KG1 (cell line): ENCODE measurements at regions not wholly inside any gene's neighbourhood (a gene's known extent, or its start where the extent isn't known, plus 50 kb on each side); places are given as distances from the start of the nearest gene placed in this dataset.
"Not testable (repeated sequence)": the region's sequence is repeated elsewhere in the genome, so short reads cannot be mapped to it uniquely, and the experiment has no call there.

Experiments used
- DNase-seq: peaks from one replicate; lab custom pipeline; 2025; lab: John Stamatoyannopoulos, UW

DNA sequence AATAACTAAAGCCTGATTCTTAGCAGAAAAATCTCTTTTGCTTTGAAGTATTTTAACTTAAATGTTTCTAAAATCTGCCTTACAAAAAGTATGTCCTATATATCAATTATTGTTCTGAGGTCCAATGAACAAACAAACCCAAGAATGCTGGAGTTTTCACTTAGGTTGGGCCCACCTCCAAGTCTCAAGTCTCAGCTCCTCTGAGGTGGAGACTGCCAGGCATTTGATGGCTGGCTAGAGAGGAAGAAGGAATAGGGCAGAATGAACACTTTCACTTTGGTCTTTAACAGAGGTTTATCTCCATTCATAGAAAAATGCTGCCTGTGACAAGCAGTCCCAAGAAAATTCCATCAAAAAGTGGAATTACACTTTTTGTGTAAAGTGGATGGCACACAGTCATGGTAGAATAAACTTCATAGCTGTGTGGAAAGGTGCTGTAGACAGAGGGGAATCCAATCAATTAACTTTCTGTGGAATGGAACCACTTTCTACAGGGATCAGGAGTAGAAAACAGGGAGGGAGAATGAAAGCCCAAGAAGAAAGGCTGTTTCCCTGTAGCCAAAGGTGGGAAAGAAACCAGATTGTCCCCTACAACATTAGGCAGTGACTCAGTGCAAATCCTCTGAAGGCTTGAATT is 349.4 kb upstream of the RUNX1 start:
- DNase-seq = peak; percentile 71

DNA sequence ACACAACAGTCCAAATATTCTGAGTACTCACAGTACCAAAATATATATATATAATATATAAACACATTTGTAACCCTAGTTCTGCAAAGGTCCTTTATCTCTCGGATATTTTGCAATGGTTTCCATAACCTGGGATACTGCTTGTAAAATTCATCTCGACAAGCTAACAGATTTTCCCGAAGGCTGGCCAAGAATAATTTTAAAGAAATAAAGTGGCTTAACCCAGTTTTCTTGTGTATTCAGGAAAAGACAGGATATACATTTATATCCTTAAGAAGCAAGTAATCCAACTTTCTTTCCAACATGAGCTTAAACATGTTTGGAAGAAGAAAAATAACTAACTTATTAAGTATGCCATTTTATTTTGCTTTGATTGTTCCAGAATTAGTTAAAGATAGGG is 348.7 kb upstream of the RUNX1 start:
- no peak for DNase-seq

DNA sequence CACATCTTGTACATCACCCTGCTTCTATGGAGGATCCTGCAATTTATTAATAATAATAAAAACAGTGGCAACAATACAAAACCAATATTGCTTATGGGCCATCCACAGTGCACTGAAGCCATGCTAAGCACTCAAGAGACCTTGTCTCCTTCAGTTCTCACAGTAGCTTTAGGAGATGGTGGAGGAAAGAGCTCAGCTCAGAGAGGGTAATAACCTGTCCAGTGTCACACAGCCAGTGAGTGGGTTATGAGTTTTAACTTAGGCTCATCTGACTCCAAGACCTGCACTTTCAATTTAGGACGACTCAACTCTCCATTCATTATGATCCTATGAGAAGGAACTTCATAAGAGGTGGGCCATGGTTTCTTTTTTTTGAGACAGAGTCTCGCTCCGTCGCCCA is 347.6 kb upstream of the RUNX1 start:
- no peak for DNase-seq

DNA sequence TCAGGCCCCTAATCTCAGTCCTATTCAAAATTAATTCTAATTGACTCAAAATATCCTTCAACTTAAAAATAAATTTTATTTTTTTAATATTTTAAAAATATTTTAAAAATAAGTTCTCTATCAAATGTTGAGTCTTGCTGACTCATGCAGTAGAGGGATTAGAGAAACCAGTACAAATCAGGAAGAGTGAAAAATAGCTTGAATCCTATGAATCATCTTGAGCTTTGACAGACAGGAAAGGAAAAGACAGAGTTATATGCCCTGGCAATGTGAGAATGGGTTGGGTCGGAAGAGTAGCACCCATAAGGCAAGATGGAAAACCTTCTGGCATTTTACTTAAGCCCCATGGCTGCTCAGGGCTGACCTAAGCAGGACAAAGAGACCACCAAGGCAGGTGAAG is 346.6 kb upstream of the RUNX1 start:
- no peak for DNase-seq

DNA sequence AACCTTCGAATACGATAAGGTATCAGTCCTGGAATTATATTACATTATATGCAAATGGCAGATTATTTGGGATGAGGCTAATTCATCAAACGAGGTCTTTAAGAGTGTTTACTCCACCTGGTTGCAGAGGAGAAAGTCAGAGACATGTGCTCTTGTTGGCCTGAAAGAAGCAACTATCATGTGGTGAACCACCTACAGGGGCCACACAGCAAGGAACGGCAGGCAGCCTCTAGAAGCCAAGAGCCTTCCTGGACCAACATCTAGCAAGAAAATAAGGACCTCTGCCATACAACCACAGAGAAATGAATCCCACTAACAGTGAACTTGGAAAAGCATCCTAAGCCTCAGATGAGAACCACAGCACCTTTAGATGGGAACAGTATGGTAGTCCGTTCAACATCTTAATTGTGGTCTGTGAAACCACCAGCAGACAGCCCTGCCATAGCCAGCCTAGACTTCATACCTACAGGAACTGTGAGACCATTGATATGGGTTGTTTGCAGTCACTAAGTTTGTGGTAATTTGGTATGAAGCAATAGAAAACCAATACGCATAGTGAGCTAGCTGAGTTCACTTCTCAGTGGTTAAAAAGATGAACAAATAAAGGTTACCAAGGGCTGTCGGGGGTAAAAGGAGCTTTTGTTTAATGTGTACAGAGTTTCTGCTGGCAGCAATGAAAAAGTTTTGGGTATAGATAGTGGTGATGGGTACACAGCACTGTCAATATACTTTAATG is 345.7 kb upstream of the RUNX1 start:
- DNase-seq = peak; percentile 15

DNA sequence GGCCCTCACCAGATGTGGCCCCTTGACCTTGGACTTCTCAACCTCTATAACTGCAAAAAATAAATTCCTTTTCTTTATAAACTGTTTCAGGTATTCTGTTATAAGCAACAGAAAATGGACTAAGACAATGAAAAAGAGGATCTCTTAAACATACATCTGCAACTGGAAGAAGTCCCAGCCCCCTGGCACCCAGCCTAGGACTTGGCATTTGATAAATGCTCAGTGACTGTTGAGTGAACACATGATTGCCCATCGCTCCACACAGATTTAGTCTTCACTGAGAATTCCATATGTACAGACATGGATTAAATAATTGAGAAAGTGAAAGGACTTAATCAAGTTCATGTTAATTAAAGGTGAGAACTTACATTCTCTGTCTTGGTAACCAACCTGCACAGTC is 344.9 kb upstream of the RUNX1 start:
- DNase-seq = no peak

DNA sequence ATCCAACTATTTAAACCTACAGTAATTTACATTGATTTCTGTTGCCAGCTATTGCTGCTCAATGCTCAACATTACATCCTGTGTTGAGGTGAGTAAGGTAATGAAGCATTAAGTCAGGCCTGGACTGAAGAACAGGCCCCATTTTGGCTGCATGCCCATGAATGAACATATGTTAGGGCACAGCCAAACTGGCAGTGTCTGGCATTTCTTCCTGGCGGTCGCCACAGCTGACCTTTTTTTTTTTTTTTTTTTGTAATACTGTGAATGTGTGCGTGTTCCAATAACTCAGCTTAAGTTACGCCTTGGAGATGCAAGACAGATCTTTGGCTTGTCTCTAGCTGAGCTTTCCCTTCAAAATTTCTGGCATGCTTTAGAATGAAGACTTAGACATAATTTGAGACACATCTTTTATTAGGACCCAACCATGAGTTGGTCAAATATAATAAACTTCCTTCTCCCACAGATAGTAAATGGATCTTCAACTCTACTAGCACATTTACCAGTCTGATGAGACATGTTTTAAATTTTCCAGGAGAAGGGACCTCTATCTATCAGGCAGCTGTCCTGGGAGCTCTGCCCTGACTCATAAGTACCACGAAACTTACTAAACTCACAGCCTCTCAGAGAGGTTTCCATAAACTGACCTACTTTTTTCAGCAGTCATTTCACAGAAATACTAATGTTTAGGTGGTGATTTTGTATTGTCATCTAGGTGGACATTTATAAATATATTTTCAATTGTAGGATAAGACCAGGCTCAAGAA is 341.1 kb upstream of the RUNX1 start:
- DNase-seq = no peak

DNA sequence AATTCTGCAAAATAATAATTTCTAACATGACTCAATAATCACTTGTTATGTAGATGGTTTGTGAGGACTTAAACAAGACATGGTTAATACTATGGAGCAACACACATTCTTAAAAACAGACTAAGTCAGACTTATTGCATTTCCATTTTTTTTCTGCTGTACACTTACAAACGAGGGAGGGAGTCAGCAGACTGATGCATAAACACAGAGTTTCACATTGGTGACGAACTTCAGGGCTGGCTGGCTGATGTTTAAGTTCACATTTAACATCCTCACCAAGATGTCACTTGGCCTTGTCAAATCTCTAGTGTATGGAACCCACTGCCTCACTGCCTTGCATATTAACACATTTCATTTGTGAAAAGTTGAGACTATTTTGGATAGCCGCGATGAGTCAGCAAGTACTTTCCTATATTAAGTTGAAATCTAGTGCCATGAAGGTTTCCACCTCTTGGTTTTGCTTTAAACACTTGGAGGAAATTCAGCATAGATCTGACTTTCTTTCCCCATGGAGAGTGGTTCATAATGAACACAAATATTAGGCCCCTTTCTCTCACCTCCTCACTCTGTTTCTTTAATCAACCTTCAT is 337.5 kb upstream of the RUNX1 start:
- DNase-seq = no peak

DNA sequence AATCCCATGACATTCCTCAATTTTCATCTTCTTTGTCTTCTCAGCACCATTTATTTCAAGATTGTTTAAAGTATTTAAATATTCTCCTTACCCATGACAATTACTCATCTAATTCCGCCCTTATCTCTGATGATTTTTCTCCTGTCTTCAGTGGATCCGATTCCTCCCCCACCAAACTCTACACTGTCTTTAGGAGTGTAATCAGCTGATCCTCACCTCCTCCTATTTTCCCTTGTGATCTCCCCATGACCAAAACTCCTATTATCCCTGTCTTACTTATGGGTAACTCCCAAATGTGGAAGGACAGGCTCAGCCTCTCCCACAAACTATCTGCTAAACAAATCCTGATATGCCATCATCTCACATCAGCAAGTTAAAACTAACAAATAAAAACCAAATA is 335.3 kb upstream of the RUNX1 start:
- no peak for DNase-seq

DNA sequence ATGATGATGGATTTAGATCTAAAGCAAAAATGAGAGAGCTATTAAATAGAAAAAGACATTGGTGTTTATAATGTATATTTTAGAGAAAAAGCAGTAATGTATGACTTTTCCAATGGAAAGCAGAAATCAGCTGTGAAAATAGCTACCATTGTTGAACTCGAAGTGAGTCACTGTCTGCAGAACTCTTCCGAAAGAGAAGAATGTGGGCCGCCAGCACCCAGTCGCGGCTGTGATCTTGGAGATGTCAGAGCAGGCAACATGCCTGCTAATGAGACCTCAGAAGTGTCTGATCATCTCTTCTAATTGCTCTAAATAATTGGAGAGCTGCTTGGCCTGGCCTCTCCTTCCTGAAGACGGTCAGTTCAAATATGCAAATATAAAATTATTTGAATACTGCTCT is 333.6 kb upstream of the RUNX1 start:
- no peak for DNase-seq

DNA sequence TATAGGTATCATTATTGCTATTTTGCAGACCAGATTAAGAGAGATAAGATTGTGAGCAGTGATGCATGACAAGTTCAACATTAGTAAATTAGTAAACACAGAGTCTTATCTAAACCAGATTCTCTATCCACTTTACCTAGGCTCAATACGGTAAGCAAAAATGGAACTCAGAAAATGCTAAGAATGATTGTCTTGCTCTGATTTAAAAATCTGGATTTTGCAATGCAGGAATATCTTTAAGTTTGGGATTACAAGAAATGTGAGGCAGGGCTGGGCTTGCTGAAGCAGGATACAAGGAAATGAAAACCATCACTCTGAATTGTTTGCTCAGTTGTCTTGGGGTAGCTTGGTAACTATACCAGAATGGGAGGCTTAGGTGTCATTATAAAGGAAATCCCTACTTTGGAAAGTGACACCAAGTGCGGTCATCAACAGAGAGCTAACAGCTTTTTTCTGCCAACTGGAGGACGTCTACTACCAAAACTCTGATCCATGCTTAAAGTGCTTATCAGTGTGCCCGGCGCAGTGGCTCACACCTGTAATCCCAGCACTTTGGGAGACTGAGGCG is 332.7 kb upstream of the RUNX1 start:
- no peak for DNase-seq

DNA sequence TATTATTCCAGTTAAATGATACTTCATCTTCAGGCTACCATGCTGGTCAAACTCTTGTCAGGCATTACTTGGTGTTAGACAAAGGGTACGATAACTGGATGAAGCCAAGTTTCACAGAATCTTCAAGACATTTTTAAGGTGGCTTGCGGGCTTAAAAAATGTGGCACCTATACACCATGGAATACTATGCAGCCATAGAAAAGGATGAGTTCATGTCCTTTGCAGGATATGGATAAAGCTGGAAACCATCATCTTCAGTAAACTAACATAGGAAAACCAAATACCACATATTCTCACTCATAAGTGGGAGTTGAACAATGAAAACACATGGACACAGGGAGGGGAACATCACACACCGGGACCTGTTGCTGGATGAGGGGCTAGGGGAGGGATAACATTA is 331.2 kb upstream of the RUNX1 start:
- not testable (repeated sequence) for DNase-seq

DNA sequence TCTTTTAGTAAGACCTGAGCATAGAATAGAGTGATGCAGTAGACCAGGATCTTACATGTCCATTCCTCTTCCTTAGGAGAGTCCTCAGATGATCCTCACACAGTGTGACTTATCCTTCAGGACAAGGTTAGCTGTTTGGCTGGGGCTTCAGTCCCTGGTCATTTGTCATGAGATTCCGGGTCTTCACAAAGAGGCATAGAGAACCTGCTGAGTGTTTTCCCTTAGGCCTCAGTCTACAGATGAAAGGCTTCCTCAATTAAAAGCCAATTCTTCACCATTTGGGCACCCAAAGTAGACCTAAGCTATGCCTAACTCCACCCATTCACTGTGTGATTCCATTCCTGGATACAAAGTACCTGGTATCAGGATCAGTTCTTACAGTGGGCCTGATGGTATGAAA is 329.8 kb upstream of the RUNX1 start:
- DNase-seq = no peak

DNA sequence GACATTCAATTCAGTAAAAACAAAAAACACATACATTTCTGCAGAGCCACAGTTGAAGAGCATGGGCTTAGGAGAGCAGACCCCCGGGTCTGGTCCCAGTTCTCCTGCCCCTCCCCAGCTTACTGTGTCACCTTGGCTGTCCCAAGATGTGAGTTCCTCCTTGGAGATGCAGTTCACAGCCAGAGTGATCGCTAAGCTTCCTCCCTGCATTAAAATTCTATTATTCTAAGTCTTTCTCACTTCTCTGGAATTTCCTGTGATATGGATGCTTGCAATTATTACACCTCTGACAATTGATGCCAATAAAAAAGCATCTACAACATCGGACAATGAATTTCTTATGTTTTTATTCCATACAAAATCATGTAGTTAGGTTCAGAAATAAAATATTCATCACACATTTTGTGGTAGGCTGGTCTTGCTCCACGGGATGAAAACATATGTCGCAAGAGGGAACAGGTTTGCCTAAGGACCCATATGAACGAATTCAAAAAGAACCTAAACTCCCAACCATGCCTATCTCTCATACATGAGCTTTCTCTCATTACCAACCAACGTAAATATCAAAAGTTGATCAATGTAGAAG is 328.5 kb upstream of the RUNX1 start:
- no peak for DNase-seq

DNA sequence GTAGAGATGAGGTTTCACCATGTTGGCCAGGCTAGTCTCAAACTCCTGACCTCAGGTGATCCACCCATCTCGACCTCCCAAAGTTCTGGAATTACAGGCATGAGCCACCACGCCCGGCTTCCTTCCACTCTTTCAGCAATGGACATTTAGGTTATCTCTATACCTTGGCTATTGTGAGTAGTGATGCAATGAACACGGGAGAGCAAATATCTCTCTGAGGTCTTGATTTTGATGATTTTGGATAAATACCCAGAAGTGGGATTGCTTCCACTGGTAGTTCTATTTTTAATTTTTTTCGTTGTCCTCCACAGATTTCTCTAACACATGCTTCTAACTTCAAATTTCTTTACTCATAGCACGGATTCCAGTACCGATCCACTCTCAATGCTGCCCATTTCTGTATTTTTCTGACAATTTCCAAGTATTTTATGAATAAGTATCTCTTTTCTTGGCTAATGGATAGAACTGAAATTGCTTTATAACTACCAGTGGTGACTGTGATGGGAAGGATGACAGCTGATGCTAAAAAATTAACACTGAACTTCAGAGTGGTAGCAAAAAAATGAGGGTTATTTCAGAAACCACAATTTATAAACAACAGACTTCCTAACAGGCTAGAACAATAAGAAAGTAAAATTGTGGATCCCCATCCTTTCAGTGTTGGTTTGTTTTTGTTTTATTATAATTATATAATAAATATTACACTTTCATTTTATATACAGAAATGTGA is 327.5 kb upstream of the RUNX1 start:
- DNase-seq = no peak

DNA sequence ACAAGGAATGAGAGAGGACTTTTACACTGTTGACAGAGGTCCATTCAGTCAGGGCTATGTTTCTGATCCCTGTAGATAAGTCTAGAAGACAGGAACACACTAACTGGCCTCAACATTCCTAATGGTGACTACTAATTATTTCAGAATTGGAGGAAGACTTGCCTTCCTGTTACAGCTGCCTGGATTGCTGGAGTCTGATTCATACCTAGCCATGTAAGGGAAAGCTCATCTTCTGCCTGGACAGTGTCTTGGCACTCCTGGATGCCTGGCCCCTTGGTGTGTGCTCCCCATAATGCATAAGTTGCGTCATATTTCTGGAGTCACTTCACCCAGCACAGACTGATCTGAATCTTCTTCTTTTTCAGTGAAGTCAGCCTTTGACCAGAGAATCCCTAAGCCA is 326.0 kb upstream of the RUNX1 start:
- no peak for DNase-seq

DNA sequence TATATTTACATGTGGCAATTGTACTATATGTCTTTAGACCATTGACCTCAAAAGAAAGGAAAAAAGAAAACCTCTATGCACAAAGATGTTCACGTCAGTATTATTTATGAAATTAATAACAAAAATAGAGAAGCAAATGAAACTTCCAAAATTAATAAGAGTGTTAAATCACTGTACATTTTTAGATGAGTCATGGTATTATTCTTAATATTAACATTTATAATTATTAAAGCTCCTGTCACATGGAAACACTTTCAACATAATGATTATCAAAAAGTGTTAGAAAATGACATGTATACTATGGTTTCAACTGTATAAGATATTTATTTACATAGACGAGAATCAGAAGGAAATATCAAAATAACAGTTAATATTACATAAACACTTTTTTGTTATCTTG is 324.9 kb upstream of the RUNX1 start:
- DNase-seq = no peak

DNA sequence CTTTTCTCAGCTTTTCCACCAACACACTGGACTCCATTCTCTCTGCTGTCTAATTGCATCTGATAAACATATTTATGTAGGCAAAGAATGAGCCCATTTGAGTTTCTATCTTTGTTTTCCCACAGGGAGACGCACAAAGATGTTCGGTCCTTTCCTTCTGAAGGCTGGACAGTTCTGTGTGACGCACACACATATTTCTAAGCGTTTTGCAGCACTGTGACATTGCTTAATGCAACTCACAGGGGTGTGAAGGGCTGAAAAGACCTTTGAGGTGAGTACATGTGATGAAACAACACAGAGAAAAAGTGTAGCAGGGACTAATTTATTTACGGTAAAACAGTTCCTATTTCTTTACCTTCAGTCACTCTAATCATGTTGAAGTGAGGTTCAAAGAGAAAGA is 323.1 kb upstream of the RUNX1 start:
- no peak for DNase-seq

DNA sequence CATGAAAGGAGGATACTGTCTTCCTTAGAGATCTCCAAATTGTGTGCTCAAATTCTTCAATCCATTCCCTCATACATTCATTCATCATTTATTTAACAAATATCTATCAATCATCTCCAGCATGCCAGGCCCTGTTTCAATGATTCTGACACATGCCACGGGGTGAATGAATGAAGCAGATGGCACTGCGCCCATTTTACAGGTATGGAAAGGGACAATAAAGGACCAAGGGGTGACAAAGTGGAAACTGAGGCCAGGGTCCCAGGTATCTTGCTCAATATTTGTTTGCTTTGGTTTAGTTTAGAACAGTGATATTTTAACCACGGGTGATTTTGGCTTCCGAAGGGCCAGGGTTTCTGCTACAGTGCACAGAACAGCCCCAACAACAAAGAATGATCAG is 321.6 kb upstream of the RUNX1 start:
- no peak for DNase-seq

DNA sequence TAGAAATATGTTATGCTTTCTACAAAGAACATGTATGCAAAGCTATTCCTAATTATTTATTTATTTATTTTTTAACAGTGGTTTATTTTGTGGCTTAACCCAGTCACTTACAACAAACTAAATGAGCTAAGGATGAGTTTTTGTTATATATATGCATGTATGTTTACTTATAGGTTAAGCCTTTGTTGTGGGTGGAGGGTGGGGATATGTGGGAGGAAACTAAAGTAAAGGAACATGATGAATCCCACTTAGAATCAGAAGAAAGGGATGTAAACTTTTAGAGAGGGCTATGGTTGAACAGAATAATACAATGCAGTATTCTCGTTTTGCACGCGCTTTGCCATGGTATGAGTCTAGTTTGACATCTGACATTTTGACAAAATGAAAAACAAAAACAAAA is 321.0 kb upstream of the RUNX1 start:
- no peak for DNase-seq

DNA sequence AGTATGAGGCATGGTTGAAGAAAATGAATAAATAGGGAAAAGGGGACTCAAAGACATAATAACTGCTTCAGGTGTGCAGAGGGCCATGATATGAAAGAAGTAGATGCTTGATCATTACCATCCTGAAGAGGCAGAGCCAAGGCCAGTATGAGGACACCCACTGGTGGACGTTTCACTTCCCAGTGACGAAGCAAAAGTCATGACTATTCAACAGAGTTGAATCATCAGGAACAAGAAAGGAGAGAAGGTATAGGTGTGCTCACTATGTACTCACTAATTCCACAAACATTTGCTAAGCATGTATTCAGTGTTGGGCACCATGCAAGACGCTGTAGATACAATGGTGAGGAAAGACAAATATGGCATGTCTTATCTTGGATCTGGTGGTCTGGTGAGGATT is 319.2 kb upstream of the RUNX1 start:
- DNase-seq = no peak

DNA sequence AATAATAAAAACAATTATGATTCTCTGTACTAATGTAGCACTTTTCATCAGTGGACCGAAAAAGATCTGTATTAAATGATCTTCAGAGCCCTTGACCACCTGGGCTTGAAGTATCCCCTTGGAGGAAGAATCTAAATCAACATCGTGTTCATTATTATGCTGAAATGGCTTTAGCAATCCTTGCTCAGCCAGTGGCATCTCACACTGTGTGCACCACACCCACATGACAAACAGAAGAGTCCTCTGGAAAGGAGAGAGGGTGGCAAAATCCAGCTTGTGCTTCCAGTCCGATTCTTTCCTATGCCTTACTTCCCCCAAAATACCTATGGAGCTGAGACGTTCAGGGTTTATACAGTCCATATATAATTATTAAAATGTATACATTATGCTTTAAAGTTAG is 318.5 kb upstream of the RUNX1 start:
- no peak for DNase-seq
